H9 (cell line): ENCODE measurements at regions not wholly inside any gene's neighbourhood (a gene's known extent, or its start where the extent isn't known, plus 50 kb on each side); places are given as distances from the start of the nearest gene placed in this dataset.

Experiments
- DNase-seq: peaks from one replicate; pipeline ENCODE4 v3.0.0-alpha.2; 2017
- H2AFZ ChIP-seq: one replicate; pipeline ENCODE4 v1.6.1; 2013; ENCODE audit warnings: mild to moderate bottlenecking, low read length, control low read depth, moderate library complexity
- H2AK5ac ChIP-seq: 2 replicates; pipeline ENCODE4 v1.6.1; 2013; ENCODE audit warnings: low read length, control low read depth, mixed read lengths; ENCODE audit not compliant: insufficient read length
- H2BK120ac ChIP-seq: one replicate; pipeline ENCODE4 v1.6.1; 2013; ENCODE audit warnings: low read depth, mild to moderate bottlenecking, low read length, control low read depth, inconsistent platforms; ENCODE audit not compliant: poor library complexity, severe bottlenecking
- H2BK12ac ChIP-seq: 2 replicates; pipeline ENCODE4 v1.6.1; 2013; ENCODE audit warnings: low read length, control low read depth, mixed read lengths, low read depth; ENCODE audit not compliant: insufficient read length
- H2BK15ac ChIP-seq: 2 replicates; pipeline ENCODE4 v1.6.1; 2013; ENCODE audit warnings: low read depth, low read length, control low read depth
- H2BK20ac ChIP-seq: one replicate; pipeline ENCODE4 v1.6.1; 2013; ENCODE audit warnings: low read depth, mild to moderate bottlenecking, low read length, control low read depth, inconsistent platforms; ENCODE audit not compliant: poor library complexity, severe bottlenecking
- H2BK5ac ChIP-seq: 2 replicates; pipeline ENCODE4 v1.6.1; 2013; ENCODE audit warnings: low read length, control low read depth, mixed read lengths; ENCODE audit not compliant: insufficient read length
- H3K14ac ChIP-seq: 2 replicates; pipeline ENCODE4 v1.6.1; 2013; ENCODE audit warnings: low read length, control low read depth; ENCODE audit not compliant: insufficient read depth
- H3K18ac ChIP-seq: 2 replicates; pipeline ENCODE4 v1.6.1; 2013; ENCODE audit warnings: low read depth, mild to moderate bottlenecking, mixed read lengths, low read length, control low read depth; ENCODE audit not compliant: insufficient read length
- H3K23ac ChIP-seq: 2 replicates; pipeline ENCODE4 v1.6.1; 2013; ENCODE audit warnings: low read length, control low read depth, mixed read lengths, low read depth; ENCODE audit not compliant: insufficient read length
- H3K23me2 ChIP-seq: 2 replicates; pipeline ENCODE4 v1.6.1; 2013; ENCODE audit warnings: low read depth, mild to moderate bottlenecking, mixed read lengths, low read length, control low read depth; ENCODE audit not compliant: insufficient read length, poor library complexity, severe bottlenecking
- H3K27ac ChIP-seq: 2 replicates; pipeline ENCODE4 v1.5.1; 2013; ENCODE audit warnings: low read length, control low read depth, mixed read lengths, low read depth; ENCODE audit not compliant: insufficient read length
- H3K27me3 ChIP-seq: 2 replicates; pipeline ENCODE4 v1.6.1; 2013; ENCODE audit warnings: low read length, control low read depth, inconsistent platforms; ENCODE audit not compliant: insufficient read depth
- H3K4ac ChIP-seq: 2 replicates; pipeline ENCODE4 v1.6.1; 2013; ENCODE audit warnings: low read depth, mild to moderate bottlenecking, control low read depth, inconsistent platforms, low read length, moderate library complexity
- H3K4me1 ChIP-seq: 2 replicates; pipeline ENCODE4 v1.6.1; 2013; ENCODE audit warnings: low read length, control low read depth, inconsistent platforms; ENCODE audit not compliant: insufficient read depth
- H3K4me2 ChIP-seq: 2 replicates; pipeline ENCODE4 v1.6.1; 2013; ENCODE audit warnings: low read length, control low read depth, mixed read lengths; ENCODE audit not compliant: insufficient read length, insufficient read depth
- H3K56ac ChIP-seq: 2 replicates; pipeline ENCODE4 v1.6.1; 2013; ENCODE audit warnings: low read depth, mild to moderate bottlenecking, mixed read lengths, low read length, control low read depth; ENCODE audit not compliant: insufficient read length
- H3K79me1 ChIP-seq: 2 replicates; pipeline ENCODE4 v1.6.1; 2013; ENCODE audit warnings: low read depth, mild to moderate bottlenecking, moderate library complexity, low read length, control low read depth, inconsistent platforms; ENCODE audit not compliant: insufficient read depth, poor library complexity, severe bottlenecking
- H3K79me2 ChIP-seq: 2 replicates; pipeline ENCODE4 v1.6.1; 2013; ENCODE audit warnings: low read length, control low read depth, inconsistent platforms; ENCODE audit not compliant: insufficient read depth
- H3K9ac ChIP-seq: 2 replicates; pipeline ENCODE4 v1.6.1; 2013; ENCODE audit warnings: low read length, control low read depth, mixed read lengths; ENCODE audit not compliant: insufficient read length; ENCODE audit errors: extremely low read depth
- H3K9me3 ChIP-seq: one replicate; pipeline ENCODE4 v1.6.1; 2013; ENCODE audit warnings: low read depth, low read length, inconsistent platforms; ENCODE audit not compliant: control insufficient read depth
- H3T11ph ChIP-seq: one replicate; pipeline ENCODE4 v1.6.1; 2013; ENCODE audit warnings: mild to moderate bottlenecking, low read length, control low read depth, inconsistent platforms
- H4K20me1 ChIP-seq: one replicate; pipeline ENCODE4 v1.6.1; 2013; ENCODE audit not compliant: control insufficient read depth, insufficient read length, insufficient read depth
- H4K5ac ChIP-seq: 2 replicates; pipeline ENCODE4 v1.6.1; 2013; ENCODE audit warnings: low read depth, mild to moderate bottlenecking, mixed read lengths, low read length, control low read depth; ENCODE audit not compliant: insufficient read length
- H4K8ac ChIP-seq: replicated peaks from 2 replicates; pipeline ENCODE4 v1.6.1; 2013; ENCODE audit warnings: low read length, control low read depth, mixed read lengths, low read depth; ENCODE audit not compliant: insufficient read length
- H4K91ac ChIP-seq: 2 replicates; pipeline ENCODE4 v1.6.1; 2013; ENCODE audit warnings: low read depth, mild to moderate bottlenecking, moderate library complexity, mixed read lengths, low read length, control low read depth; ENCODE audit not compliant: insufficient read length
- H3K27ac Mint-ChIP-seq, 3 experiments: 2 replicates in 2 of 3; 3 replicates in 1 of 3; pipeline ENCODE4 v1.8.0; 2020 to 2021; ENCODE audit warnings: mixed read lengths in 3 of 3, mild to moderate bottlenecking in 1 of 3, moderate library complexity in 1 of 3
- H3K27me3 Mint-ChIP-seq: 2 replicates; pipeline ENCODE4 v1.8.0; 2021; ENCODE audit warnings: low read depth, mild to moderate bottlenecking, moderate library complexity, mixed read lengths
- H3K36me3 Mint-ChIP-seq, 3 experiments: 2 replicates in 2 of 3; 3 replicates in 1 of 3; pipeline ENCODE4 v1.8.0; 2020 to 2021; ENCODE audit warnings: low read depth in 3 of 3, mixed read lengths in 3 of 3; ENCODE audit not compliant: insufficient read depth in 1 of 3
- H3K4me1 Mint-ChIP-seq, 2 experiments: 2 replicates each; pipeline ENCODE4 v1.8.0; 2020; ENCODE audit warnings: mixed read lengths in 2 of 2
- H3K4me3 Mint-ChIP-seq, 2 experiments: 2 replicates in 1 of 2; 3 replicates in 1 of 2; pipeline ENCODE4 v1.8.0; 2020 to 2021; ENCODE audit warnings: mild to moderate bottlenecking in 2 of 2, mixed read lengths in 2 of 2, moderate library complexity in 1 of 2
- H3K9me3 Mint-ChIP-seq, 2 experiments: 2 replicates in 1 of 2; 3 replicates in 1 of 2; pipeline ENCODE4 v1.8.0; 2020; ENCODE audit warnings: mild to moderate bottlenecking in 2 of 2, mixed read lengths in 2 of 2, moderate library complexity in 1 of 2
- CTCF ChIP-seq: fragments of 200-600 bp; sonication (generic); conservative IDR thresholded peaks from 3 replicates; pipeline ENCODE4 v1.8.0; 2021; ENCODE audit warnings: antibody characterized with exemption, mild to moderate bottlenecking
- WGBS: extraction: QIAGEN DNeasy Blood & Tissue Kit; methylation state at CpG from one replicate; pipeline ENCODE4 v1.1.7; 2013; ENCODE audit warnings: missing lambda C conversion rate, low lambda C conversion rate, mixed read lengths; ENCODE audit not compliant: insufficient read length; ENCODE audit errors: extremely low coverage; 5-methylcytosine and 5-hydroxymethylcytosine counted together

GRCh38 chr7:67962863-67963262 lies 966.2 kb downstream of the TYW1 start:
- no peaks in the 10 kb centered on the region for H3K79me1 ChIP-seq
- no peaks in the 10 kb centered on the region for H3K4me1 ChIP-seq
- H3K27me3 ChIP-seq = no peaks in the 10 kb centered on the region
- no peak overlapping the region for H3T11ph ChIP-seq
- Mint-ChIP-seq H3K27ac (no peak overlapping the region), H3K9me3 (peaks cover 0 to 6% of the 10 kb centered on the region in 2 experiments; a peak in 4 of 5 replicates), H3K36me3 (no peaks in the 10 kb centered on the region), H3K27me3 (peaks cover 3% of the 10 kb centered on the region; the same call in 1 of the 2 replicates), H3K4me3 (no peak overlapping the region), H3K4me1 (no peaks in the 10 kb centered on the region)
- no peak overlapping the region for H3K27ac ChIP-seq
- H3K79me2 ChIP-seq = no peaks in the 10 kb centered on the region
- H4K91ac ChIP-seq = no peak overlapping the region
- no peak overlapping the region for H2BK12ac ChIP-seq
- no peak overlapping the region for H2AK5ac ChIP-seq
- H2AFZ ChIP-seq = no peak overlapping the region
- no peak overlapping the region for H2BK120ac ChIP-seq
- no peak overlapping the region for H3K56ac ChIP-seq
- no peak overlapping the region for H2BK20ac ChIP-seq
- no peak overlapping the region for H3K23ac ChIP-seq
- H3K9ac ChIP-seq = no peak overlapping the region
- H4K20me1 ChIP-seq = no peaks in the 10 kb centered on the region
- DNase-seq = no peak
- no peak overlapping the region for H4K8ac ChIP-seq
- no CpG with 5 or more reads among the region's 1 CpG for WGBS
- no peak overlapping the region for H4K5ac ChIP-seq
- no peak overlapping the region for H3K4ac ChIP-seq
- no peak overlapping the region for H3K18ac ChIP-seq
- H2BK15ac ChIP-seq = no peak overlapping the region
- no peaks in the 10 kb centered on the region for H3K9me3 ChIP-seq
- H3K14ac ChIP-seq = no peak overlapping the region
- H3K4me2 ChIP-seq = no peak overlapping the region
- H3K23me2 ChIP-seq = no peaks in the 10 kb centered on the region
- no peak overlapping the region for H2BK5ac ChIP-seq
- TF ChIP-seq CTCF = no peak
